ENCODE measurements at regions not wholly inside any gene's neighbourhood (a gene's known extent, or its start where the extent isn't known, plus 50 kb on each side); places are given as distances from the start of the nearest gene placed in this dataset.
"Not testable (repeated sequence)": the region's sequence is repeated elsewhere in the genome, so short reads cannot be mapped to it uniquely, and the experiment has no call there.

- H3K4me3 ChIP-seq (ENCODE audit: low read length): no peak overlapping the region
- Mint-ChIP-seq H3K27ac (no peak overlapping the region), H3K27me3 (ENCODE audit: insufficient read depth) (no peaks in the 10 kb centered on the region), H3K4me1 (peaks cover 15% of the 10 kb centered on the region), H3K36me3 (ENCODE audit: low read depth) (peaks cover 30% of the 10 kb centered on the region), H3K4me3 (no peak overlapping the region), H3K9me3 (peaks cover 2% of the 10 kb centered on the region)
- H3K36me3 ChIP-seq (ENCODE audit: control insufficient read depth, insufficient read depth, low read length): peaks cover 4% of the 10 kb centered on the region
- DNase-seq: no peak
- H3K4me1 ChIP-seq (ENCODE audit: control insufficient read depth, insufficient read depth, low read length): no peaks in the 10 kb centered on the region
- no peak overlapping the region for H3K9ac ChIP-seq (ENCODE audit: extremely low read depth, low read length, poor library complexity, severe bottlenecking)
- H3K27ac ChIP-seq (ENCODE audit: low read depth, low read length): no peak overlapping the region
- 86 to 91% methylated on average over 13 to 14 of the region's 14 CpGs for WGBS, 2 experiments (ENCODE audit: insufficient coverage in 1 of 2, insufficient read length in 1 of 2)
- H3K9me3 ChIP-seq (ENCODE audit: control insufficient read depth, low read length): no peaks in the 10 kb centered on the region
- TF ChIP-seq CTCF (conservative IDR thresholded peaks at IDR 0.05): no peak
- H3K27me3 ChIP-seq (ENCODE audit: control insufficient read depth, insufficient read depth, low read length, poor library complexity, severe bottlenecking): no peaks in the 10 kb centered on the region
These were observed 90.1 kb upstream of the DMRT1 start for GRCh38 chr9:751137-752051.

- Histone ChIP-seq H3K27me3 (ENCODE audit: control insufficient read depth, insufficient read depth, low read length, poor library complexity, severe bottlenecking) (no peaks in the 10 kb centered on the region), H3K4me3 (ENCODE audit: low read length) (no peak overlapping the region), H3K36me3 (ENCODE audit: control insufficient read depth, insufficient read depth, low read length) (peaks cover 4% of the 10 kb centered on the region), H3K9ac (ENCODE audit: extremely low read depth, low read length, poor library complexity, severe bottlenecking) (no peak overlapping the region), H3K4me1 (ENCODE audit: control insufficient read depth, insufficient read depth, low read length) (no peaks in the 10 kb centered on the region), H3K9me3 (ENCODE audit: control insufficient read depth, low read length) (no peaks in the 10 kb centered on the region), H3K27ac (ENCODE audit: low read depth, low read length) (no peak overlapping the region)
- no peak for DNase-seq
- Mint-ChIP-seq H3K27me3 (ENCODE audit: insufficient read depth) (no peaks in the 10 kb centered on the region), H3K36me3 (ENCODE audit: low read depth) (peaks cover 26% of the 10 kb centered on the region), H3K4me3 (no peak overlapping the region), H3K9me3 (peaks cover 2% of the 10 kb centered on the region), H3K4me1 (peaks cover 12% of the 10 kb centered on the region), H3K27ac (no peak overlapping the region)
- WGBS, 2 experiments (ENCODE audit: insufficient coverage in 1 of 2, insufficient read length in 1 of 2): 96% methylated on average over 5 of the region's 5 CpGs; no CpG with 5 or more reads in 1 of the 2 experiments
- TF ChIP-seq CTCF (conservative IDR thresholded peaks at IDR 0.05): no peak
These were observed 89.3 kb upstream of the DMRT1 start for GRCh38 chr9:752201-752600.

- no peak for DNase-seq
These were observed 88.8 kb upstream of the DMRT1 start for GRCh38 chr9:752681-753200.

GRCh38 chr9:753734-754133 is 87.8 kb upstream of the DMRT1 start:
- H3K27me3 Mint-ChIP-seq (ENCODE audit: insufficient read depth); H3K9me3 Mint-ChIP-seq; H3K27ac ChIP-seq (ENCODE audit: low read depth, low read length); H3K27ac Mint-ChIP-seq; H3K9me3 ChIP-seq (ENCODE audit: control insufficient read depth, low read length); H3K4me3 Mint-ChIP-seq; H3K9ac ChIP-seq (ENCODE audit: extremely low read depth, low read length, poor library complexity, severe bottlenecking); H3K27me3 ChIP-seq (ENCODE audit: control insufficient read depth, insufficient read depth, low read length, poor library complexity, severe bottlenecking); H3K36me3 ChIP-seq (ENCODE audit: control insufficient read depth, insufficient read depth, low read length); DNase-seq; H3K4me1 ChIP-seq (ENCODE audit: control insufficient read depth, insufficient read depth, low read length); H3K4me3 ChIP-seq (ENCODE audit: low read length): not testable (repeated sequence)
- H3K36me3 Mint-ChIP-seq (ENCODE audit: low read depth): peaks cover 13% of the 10 kb centered on the region
- H3K4me1 Mint-ChIP-seq: peaks cover 13% of the 10 kb centered on the region
- 77 to 93% methylated on average over 8 to 9 of the region's 9 CpGs for WGBS, 2 experiments (ENCODE audit: insufficient coverage in 1 of 2, insufficient read length in 1 of 2)

More at GRCh38 chr9:752681-753200, 88.8 kb upstream of the DMRT1 start:
- H3K4me1 Mint-ChIP-seq: peaks cover 13% of the 10 kb centered on the region
- Histone ChIP-seq H3K27me3 (ENCODE audit: control insufficient read depth, insufficient read depth, low read length, poor library complexity, severe bottlenecking) (no peaks in the 10 kb centered on the region), H3K36me3 (ENCODE audit: control insufficient read depth, insufficient read depth, low read length) (no peaks in the 10 kb centered on the region), H3K9ac (ENCODE audit: extremely low read depth, low read length, poor library complexity, severe bottlenecking) (no peak overlapping the region), H3K27ac (ENCODE audit: low read depth, low read length) (no peak overlapping the region), H3K4me1 (ENCODE audit: control insufficient read depth, insufficient read depth, low read length) (no peaks in the 10 kb centered on the region), H3K4me3 (ENCODE audit: low read length) (no peak overlapping the region), H3K9me3 (ENCODE audit: control insufficient read depth, low read length) (no peaks in the 10 kb centered on the region)
- no peak overlapping the region for H3K4me3 Mint-ChIP-seq
- no peak overlapping the region for H3K27ac Mint-ChIP-seq
- peaks cover 2% of the 10 kb centered on the region for H3K9me3 Mint-ChIP-seq
- no peaks in the 10 kb centered on the region for H3K27me3 Mint-ChIP-seq (ENCODE audit: insufficient read depth)
- TF ChIP-seq CTCF (conservative IDR thresholded peaks at IDR 0.05): no peak
- WGBS, 2 experiments (ENCODE audit: insufficient coverage in 1 of 2, insufficient read length in 1 of 2): 88 to 97% methylated on average over 2 to 6 of the region's 6 CpGs
- peaks cover 21% of the 10 kb centered on the region for H3K36me3 Mint-ChIP-seq (ENCODE audit: low read depth)
